Esophagus muscularis mucosa (tissue), 3 donors: ENCODE measurements at regions not wholly inside any gene's neighbourhood (a gene's known extent, or its start where the extent isn't known, plus 50 kb on each side); places are given as distances from the start of the nearest gene placed in this dataset.
"Not testable (repeated sequence)": the region's sequence is repeated elsewhere in the genome, so short reads cannot be mapped to it uniquely, and the experiment has no call there.

Experiments used
- EP300 ChIP-seq: sonication (generic); formaldehyde crosslinking; IDR thresholded peaks from one replicate; pipeline ENCODE4 v1.6.1; 2017; ENCODE audit warnings: antibody characterized with exemption
- TF ChIP-seq, protein P1 (sequence below), 3 experiments: fragments of 200-600 bp in 2 of 3; fragments of 450-650 bp in 1 of 3; sonication (generic) in 2 of 3; IDR thresholded peaks; one replicate each; pipeline ENCODE4 v1.5.1; 2017 to 2019; ENCODE audit warnings: antibody characterized with exemption in 3 of 3, mild to moderate bottlenecking in 2 of 3, moderate library complexity in 1 of 3

DNA sequence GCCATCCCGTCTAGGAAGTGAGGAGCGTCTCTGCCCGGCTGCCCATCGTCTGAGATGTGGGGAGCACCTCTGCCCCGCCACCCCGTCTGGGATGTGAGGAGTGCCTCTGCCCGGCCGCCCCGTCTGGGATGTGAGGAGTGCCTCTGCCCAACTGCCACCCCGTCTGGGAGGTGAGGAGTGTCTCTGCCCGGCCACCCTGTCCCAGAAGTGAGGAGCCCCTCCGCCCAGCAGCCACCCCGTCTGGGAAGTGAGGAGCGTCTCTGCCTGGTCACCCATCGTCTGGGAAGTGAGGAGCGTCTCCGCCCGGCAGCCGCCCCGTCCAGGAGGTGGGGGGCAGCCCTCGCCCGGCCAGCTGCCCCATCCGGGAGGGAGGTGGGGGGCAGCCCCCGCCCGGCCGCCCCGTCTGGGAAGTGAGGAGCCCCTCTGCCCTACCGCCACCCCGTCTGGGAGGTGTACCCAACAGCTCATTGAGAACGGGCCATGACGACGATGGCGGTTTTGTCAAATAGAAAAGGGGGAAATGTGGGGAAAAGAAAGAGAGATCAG is 474.9 kb downstream of the IRS2 start:
- not testable (repeated sequence) for TF ChIP-seq EP300
- TF ChIP-seq, protein P1, sequence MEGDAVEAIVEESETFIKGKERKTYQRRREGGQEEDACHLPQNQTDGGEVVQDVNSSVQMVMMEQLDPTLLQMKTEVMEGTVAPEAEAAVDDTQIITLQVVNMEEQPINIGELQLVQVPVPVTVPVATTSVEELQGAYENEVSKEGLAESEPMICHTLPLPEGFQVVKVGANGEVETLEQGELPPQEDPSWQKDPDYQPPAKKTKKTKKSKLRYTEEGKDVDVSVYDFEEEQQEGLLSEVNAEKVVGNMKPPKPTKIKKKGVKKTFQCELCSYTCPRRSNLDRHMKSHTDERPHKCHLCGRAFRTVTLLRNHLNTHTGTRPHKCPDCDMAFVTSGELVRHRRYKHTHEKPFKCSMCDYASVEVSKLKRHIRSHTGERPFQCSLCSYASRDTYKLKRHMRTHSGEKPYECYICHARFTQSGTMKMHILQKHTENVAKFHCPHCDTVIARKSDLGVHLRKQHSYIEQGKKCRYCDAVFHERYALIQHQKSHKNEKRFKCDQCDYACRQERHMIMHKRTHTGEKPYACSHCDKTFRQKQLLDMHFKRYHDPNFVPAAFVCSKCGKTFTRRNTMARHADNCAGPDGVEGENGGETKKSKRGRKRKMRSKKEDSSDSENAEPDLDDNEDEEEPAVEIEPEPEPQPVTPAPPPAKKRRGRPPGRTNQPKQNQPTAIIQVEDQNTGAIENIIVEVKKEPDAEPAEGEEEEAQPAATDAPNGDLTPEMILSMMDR (IDR thresholded peaks at IDR 0.05) = not testable (repeated sequence)
